ENCODE measurements at regions not wholly inside any gene's neighbourhood (a gene's known extent, or its start where the extent isn't known, plus 50 kb on each side); places are given as distances from the start of the nearest gene placed in this dataset.

DNA sequence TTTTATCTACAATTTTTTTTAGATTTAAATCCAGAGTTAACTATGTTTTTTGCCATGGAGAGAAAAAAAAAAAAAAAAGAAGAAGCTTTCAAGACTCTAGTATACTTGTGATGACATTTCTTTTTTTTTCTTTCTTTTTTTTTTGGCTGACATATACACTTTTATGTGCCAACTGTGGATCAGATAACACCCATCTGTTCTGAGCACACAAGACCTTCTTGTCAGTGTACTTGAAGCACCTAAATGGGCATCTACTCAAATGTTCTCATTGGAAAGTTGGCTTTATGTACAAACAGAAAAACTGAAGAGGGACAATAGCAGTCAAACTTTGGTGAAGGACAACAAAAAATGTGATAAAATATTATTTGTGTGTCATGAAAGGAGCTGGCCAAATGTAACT lies 904.5 kb downstream of the GRIK2 start (continued):
- TF ChIP-seq, protein P1, sequence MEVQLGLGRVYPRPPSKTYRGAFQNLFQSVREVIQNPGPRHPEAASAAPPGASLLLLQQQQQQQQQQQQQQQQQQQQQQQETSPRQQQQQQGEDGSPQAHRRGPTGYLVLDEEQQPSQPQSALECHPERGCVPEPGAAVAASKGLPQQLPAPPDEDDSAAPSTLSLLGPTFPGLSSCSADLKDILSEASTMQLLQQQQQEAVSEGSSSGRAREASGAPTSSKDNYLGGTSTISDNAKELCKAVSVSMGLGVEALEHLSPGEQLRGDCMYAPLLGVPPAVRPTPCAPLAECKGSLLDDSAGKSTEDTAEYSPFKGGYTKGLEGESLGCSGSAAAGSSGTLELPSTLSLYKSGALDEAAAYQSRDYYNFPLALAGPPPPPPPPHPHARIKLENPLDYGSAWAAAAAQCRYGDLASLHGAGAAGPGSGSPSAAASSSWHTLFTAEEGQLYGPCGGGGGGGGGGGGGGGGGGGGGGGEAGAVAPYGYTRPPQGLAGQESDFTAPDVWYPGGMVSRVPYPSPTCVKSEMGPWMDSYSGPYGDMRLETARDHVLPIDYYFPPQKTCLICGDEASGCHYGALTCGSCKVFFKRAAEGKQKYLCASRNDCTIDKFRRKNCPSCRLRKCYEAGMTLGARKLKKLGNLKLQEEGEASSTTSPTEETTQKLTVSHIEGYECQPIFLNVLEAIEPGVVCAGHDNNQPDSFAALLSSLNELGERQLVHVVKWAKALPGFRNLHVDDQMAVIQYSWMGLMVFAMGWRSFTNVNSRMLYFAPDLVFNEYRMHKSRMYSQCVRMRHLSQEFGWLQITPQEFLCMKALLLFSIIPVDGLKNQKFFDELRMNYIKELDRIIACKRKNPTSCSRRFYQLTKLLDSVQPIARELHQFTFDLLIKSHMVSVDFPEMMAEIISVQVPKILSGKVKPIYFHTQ (CRISPR knock-in tag; IDR thresholded peaks at IDR 0.05), result no peak
- no peak for TF ChIP-seq CREM (CRISPR knock-in tag; IDR thresholded peaks at IDR 0.05)
- TF ChIP-seq IRF2 (CRISPR knock-in tag; IDR thresholded peaks at IDR 0.05; ENCODE audit: borderline replicate concordance, low read depth), result no peak
- TF ChIP-seq, protein P2, sequence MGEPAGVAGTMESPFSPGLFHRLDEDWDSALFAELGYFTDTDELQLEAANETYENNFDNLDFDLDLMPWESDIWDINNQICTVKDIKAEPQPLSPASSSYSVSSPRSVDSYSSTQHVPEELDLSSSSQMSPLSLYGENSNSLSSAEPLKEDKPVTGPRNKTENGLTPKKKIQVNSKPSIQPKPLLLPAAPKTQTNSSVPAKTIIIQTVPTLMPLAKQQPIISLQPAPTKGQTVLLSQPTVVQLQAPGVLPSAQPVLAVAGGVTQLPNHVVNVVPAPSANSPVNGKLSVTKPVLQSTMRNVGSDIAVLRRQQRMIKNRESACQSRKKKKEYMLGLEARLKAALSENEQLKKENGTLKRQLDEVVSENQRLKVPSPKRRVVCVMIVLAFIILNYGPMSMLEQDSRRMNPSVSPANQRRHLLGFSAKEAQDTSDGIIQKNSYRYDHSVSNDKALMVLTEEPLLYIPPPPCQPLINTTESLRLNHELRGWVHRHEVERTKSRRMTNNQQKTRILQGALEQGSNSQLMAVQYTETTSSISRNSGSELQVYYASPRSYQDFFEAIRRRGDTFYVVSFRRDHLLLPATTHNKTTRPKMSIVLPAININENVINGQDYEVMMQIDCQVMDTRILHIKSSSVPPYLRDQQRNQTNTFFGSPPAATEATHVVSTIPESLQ (CRISPR knock-in tag; IDR thresholded peaks at IDR 0.05), result no peak
- no peak for TF ChIP-seq ELF4 (CRISPR knock-in tag; IDR thresholded peaks at IDR 0.05; ENCODE audit: low read depth)
- TF ChIP-seq, protein P3, sequence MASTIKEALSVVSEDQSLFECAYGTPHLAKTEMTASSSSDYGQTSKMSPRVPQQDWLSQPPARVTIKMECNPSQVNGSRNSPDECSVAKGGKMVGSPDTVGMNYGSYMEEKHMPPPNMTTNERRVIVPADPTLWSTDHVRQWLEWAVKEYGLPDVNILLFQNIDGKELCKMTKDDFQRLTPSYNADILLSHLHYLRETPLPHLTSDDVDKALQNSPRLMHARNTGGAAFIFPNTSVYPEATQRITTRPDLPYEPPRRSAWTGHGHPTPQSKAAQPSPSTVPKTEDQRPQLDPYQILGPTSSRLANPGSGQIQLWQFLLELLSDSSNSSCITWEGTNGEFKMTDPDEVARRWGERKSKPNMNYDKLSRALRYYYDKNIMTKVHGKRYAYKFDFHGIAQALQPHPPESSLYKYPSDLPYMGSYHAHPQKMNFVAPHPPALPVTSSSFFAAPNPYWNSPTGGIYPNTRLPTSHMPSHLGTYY (CRISPR knock-in tag; IDR thresholded peaks at IDR 0.05), result no peak
- no peak for TF ChIP-seq OVOL2 (CRISPR knock-in tag; IDR thresholded peaks at IDR 0.05; ENCODE audit: borderline replicate concordance)
- no peak for TF ChIP-seq HMGA2 (CRISPR knock-in tag; IDR thresholded peaks at IDR 0.05)
- no peak for TF ChIP-seq E2F4 (CRISPR knock-in tag; IDR thresholded peaks at IDR 0.05; ENCODE audit: borderline replicate concordance, low read depth)
- TF ChIP-seq, protein P4, sequence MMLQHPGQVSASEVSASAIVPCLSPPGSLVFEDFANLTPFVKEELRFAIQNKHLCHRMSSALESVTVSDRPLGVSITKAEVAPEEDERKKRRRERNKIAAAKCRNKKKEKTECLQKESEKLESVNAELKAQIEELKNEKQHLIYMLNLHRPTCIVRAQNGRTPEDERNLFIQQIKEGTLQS (CRISPR knock-in tag; conservative IDR thresholded peaks at IDR 0.05), result no peak
- TF ChIP-seq SP1 (CRISPR knock-in tag; conservative IDR thresholded peaks at IDR 0.05), result no peak
- no peak for TF ChIP-seq GABPB1 (CRISPR knock-in tag; IDR thresholded peaks at IDR 0.05)
- TF ChIP-seq ZNF317 (CRISPR knock-in tag; IDR thresholded peaks at IDR 0.05; ENCODE audit: borderline replicate concordance, low read depth), result no peak
- TF ChIP-seq, protein P5, sequence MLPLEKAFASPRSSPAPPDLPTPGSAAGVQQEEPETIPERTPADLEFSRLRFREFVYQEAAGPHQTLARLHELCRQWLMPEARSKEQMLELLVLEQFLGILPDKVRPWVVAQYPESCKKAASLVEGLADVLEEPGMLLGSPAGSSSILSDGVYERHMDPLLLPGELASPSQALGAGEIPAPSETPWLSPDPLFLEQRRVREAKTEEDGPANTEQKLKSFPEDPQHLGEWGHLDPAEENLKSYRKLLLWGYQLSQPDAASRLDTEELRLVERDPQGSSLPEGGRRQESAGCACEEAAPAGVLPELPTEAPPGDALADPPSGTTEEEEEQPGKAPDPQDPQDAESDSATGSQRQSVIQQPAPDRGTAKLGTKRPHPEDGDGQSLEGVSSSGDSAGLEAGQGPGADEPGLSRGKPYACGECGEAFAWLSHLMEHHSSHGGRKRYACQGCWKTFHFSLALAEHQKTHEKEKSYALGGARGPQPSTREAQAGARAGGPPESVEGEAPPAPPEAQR (CRISPR knock-in tag; IDR thresholded peaks at IDR 0.05), result no peak
- TF ChIP-seq GTF2I (CRISPR knock-in tag; conservative IDR thresholded peaks at IDR 0.05), result no peak

All from WTC11 (cell line).